CD4-positive, alpha-beta T cell treated with Interleukin-17A for 4 hours (primary cell): ENCODE measurements at regions not wholly inside any gene's neighbourhood (a gene's known extent, or its start where the extent isn't known, plus 50 kb on each side); places are given as distances from the start of the nearest gene placed in this dataset.

Experiments used
- DNase-seq: peaks from one replicate; pipeline ENCODE4 v3.0.0-alpha.2; 2020; ENCODE audit warnings: mixed read lengths

GRCh38 chr11:11755871-11756270 is 85.9 kb upstream of the USP47 start:
- no peak for DNase-seq

GRCh38 chr11:11752679-11753078 is 89.1 kb upstream of the USP47 start:
- no peak for DNase-seq

GRCh38 chr11:11750017-11750878 is 91.5 kb upstream of the USP47 start:
- DNase-seq = no peak

GRCh38 chr11:11748706-11749365 is 92.9 kb upstream of the USP47 start:
- DNase-seq = no peak

GRCh38 chr11:11747570-11747969 is 94.2 kb upstream of the USP47 start:
- no peak for DNase-seq

- DNase-seq = no peak
These were observed 95.3 kb upstream of the USP47 start for GRCh38 chr11:11746449-11746848.

GRCh38 chr11:11743216-11743615 is 98.6 kb upstream of the USP47 start:
- no peak for DNase-seq

- no peak for DNase-seq
These were observed 99.3 kb upstream of the USP47 start for GRCh38 chr11:11742486-11742885.

GRCh38 chr11:11740836-11741235 is 100.9 kb upstream of the USP47 start:
- no peak for DNase-seq

GRCh38 chr11:11740073-11740702 is 101.6 kb upstream of the USP47 start:
- DNase-seq = no peak

GRCh38 chr11:11738370-11738769 is 103.4 kb upstream of the USP47 start:
- no peak for DNase-seq

GRCh38 chr11:11735586-11735985 is 106.2 kb upstream of the USP47 start:
- DNase-seq = no peak

GRCh38 chr11:11733246-11733747 is 108.5 kb upstream of the USP47 start:
- DNase-seq = no peak

- DNase-seq = no peak
These were observed 109.7 kb upstream of the USP47 start for GRCh38 chr11:11732116-11732515.

GRCh38 chr11:11731311-11732083 is 109.7 kb upstream of the GALNT18 start:
- DNase-seq = no peak

GRCh38 chr11:11728386-11728785 is 106.6 kb upstream of the GALNT18 start:
- no peak for DNase-seq

- no peak for DNase-seq
These were observed 103.6 kb upstream of the GALNT18 start for GRCh38 chr11:11725438-11725837.

- DNase-seq = no peak
These were observed 103.2 kb upstream of the GALNT18 start for GRCh38 chr11:11724994-11725393.

GRCh38 chr11:11722861-11723260 is 101.1 kb upstream of the GALNT18 start:
- no peak for DNase-seq

GRCh38 chr11:11722246-11722645 is 100.4 kb upstream of the GALNT18 start:
- no peak for DNase-seq

GRCh38 chr11:11718511-11718910 is 96.7 kb upstream of the GALNT18 start:
- DNase-seq = no peak

- no peak for DNase-seq
These were observed 95.4 kb upstream of the GALNT18 start for GRCh38 chr11:11717064-11717725.
